HG02571 (cell line): ENCODE measurements at regions not wholly inside any gene's neighbourhood (a gene's known extent, or its start where the extent isn't known, plus 50 kb on each side); places are given as distances from the start of the nearest gene placed in this dataset.
A peak's percentile ranks its signal among the peaks of the same experiment; 100 is the strongest.

ENCODE experiments used
- ATAC-seq: cut with Tn5 transposase; IDR thresholded peaks from one replicate; pipeline ENCODE4 v1.9.1; 2021; ENCODE audit warnings: mild to moderate bottlenecking, moderate library complexity; ENCODE audit not compliant: unreplicated experiment

- ATAC-seq, result no peak
Measured at GRCh38 chr9:71383308-71383940, 262.0 kb upstream of the TRPM3 start.

DNA sequence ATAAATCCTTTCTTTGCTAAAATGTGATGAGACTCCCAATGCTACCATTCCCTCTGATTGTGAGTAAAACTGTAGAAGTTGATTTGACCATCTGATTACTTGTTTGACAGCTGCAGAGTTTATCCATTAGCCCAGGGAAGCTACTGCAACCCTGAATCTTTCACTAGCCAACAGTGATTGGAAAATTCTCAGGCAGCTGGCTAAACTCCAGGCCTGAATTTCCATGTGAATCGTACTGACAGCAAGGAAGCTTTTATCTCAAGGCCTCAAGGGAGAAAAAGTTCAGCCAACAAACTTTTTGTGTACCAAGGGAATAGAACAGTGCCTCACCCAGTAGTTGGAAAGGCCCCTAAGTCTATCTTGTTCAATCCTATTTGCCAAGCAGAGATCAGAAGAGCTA lies 246.7 kb upstream of the TRPM3 start:
- ATAC-seq, result no peak

GRCh38 chr9:71364186-71364955 lies 242.9 kb upstream of the TRPM3 start:
- no peak for ATAC-seq

DNA sequence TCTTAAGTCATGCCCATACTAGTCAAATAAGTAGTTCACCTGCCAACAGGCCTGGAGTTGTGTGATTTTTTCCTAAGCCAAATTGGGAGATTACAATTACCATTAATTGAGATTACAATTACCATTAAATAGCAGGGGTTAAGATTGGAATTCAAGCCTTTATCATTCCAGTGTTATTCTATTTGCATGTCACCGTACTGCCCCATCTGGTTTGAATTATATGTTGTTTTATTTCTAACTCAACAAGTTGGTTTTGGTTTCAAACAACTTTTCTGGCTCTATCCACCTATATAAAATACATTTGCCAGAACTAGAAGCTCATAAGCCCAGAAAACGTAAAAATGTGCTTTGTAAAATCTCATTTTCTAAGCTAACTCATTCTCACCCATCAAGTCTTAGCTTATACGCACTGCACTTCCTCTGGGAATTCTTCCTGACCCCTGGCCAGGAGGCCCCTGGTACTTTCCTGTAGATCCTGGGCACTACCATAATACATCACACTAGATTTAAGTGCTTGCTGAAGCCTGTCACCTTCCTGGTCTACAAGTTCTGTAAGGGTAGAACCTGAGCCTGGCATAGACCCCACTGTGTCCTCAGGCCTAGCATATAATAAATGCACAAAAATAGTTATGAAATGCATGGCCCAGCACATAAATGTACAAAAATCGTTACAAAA lies 242.0 kb upstream of the TRPM3 start:
- no peak for ATAC-seq

GRCh38 chr9:71361357-71361756 lies 239.9 kb upstream of the TRPM3 start:
- ATAC-seq, result no peak

GRCh38 chr9:71357346-71357745 lies 235.9 kb upstream of the TRPM3 start:
- ATAC-seq, result no peak

GRCh38 chr9:71355884-71356283 lies 234.5 kb upstream of the TRPM3 start:
- ATAC-seq, result no peak

GRCh38 chr9:71353720-71354119 lies 232.3 kb upstream of the TRPM3 start:
- ATAC-seq, result no peak

- ATAC-seq, result no peak
Measured at GRCh38 chr9:71352837-71353236, 231.4 kb upstream of the TRPM3 start.

DNA sequence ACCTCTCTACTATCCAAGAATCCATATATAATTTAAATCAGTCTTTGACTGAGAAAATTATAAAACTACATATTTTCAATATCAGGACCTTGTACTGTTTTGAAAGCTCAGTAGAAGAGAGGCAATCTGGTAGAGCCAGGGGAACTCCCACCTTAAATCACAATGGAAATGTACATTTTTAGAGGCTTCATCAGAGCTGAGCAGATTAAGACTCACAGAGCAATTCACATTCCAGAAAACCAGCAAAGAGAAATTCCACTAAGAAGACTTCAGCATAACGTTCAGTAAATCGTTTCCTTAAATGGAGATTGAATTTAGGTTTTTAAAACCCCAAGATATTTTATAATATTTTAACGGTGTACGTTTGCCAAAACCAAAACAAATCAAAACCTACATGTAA lies 227.8 kb upstream of the TRPM3 start:
- no peak for ATAC-seq

- no peak for ATAC-seq
Measured at GRCh38 chr9:71333321-71333720, 211.9 kb upstream of the TRPM3 start.

DNA sequence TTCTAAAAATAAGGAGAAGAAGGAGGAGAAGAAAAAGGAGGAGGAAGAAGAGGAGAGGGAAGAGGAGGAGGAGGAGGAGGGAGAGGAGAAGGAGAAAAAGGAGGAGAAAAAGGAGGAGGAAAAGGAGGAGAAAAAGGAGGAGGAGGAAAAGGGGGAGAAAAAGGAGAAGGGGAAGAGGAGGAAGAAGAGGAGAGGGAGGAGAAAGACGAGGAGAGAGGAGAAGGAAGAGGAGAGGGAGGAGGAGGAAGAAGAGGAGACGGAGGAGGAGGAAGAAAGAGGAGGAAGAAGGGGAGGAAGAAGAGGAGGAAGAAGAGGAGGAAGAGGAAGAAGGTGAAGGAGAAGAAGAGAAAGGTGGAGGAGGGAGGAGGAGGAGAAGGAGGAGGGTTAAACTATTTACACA lies 210.2 kb upstream of the TRPM3 start:
- ATAC-seq, result no peak

DNA sequence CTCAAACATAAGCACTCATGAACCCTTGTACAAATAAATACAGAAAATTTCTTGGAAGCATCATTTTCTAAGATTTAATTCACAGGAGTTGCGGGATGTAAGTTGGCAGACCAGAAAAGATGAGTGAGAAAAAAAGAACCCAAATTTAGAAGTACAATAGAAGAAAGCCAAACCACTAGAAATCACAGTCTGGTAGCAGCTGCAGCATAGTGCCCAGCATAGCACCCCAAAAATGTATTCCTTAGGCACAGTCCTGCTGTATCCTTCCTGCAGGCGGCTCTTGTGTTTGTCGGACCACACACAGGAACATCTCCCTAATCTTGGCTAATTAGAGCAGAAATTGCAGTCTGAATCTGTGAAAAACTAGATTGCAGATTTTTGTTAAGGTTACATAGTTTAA lies 208.5 kb upstream of the TRPM3 start:
- no peak for ATAC-seq

DNA sequence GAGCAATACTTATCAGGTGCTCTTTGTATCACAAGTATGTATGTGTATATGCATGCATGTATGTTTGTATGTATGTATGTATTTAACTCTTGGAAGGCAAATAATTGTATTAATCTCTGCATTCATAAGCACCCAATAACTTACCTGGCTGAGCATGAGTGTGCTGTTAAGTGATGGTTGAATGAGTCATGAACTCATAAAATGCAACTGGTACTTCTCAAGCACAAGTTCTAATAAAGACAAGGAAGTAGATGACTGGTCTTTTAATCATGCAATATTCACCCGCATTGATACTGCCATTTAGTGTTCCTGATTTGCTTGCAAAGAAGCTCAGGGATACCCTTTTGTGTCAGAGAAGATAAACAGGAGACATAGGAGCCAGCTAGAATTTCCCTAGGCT lies 204.9 kb upstream of the TRPM3 start:
- ATAC-seq, result no peak

- ATAC-seq, result no peak
Measured at GRCh38 chr9:71323357-71323756, 201.9 kb upstream of the TRPM3 start.

GRCh38 chr9:71322311-71322710 lies 200.9 kb upstream of the TRPM3 start:
- no peak for ATAC-seq

DNA sequence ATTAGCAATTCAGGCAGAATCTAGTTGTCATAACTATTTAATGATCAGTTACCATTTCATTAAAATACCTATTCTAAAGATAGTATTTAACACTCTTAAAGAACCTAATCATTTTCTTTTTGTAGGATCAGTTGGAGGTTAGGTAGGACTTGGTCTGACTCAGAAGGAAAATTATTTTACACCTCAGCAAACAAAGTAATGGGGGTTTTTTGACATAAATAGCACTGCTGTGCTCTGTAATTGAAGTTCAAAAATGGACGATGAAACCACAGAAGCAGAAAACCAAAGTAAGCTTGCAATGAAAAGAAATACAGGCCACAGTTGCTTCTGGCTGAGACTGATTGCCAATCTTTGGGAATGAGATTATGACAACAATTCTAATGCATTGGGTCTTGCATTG lies 187.0 kb upstream of the TRPM3 start:
- ATAC-seq, result no peak

GRCh38 chr9:71306134-71306533 lies 184.7 kb upstream of the TRPM3 start:
- peak; percentile 63 for ATAC-seq

DNA sequence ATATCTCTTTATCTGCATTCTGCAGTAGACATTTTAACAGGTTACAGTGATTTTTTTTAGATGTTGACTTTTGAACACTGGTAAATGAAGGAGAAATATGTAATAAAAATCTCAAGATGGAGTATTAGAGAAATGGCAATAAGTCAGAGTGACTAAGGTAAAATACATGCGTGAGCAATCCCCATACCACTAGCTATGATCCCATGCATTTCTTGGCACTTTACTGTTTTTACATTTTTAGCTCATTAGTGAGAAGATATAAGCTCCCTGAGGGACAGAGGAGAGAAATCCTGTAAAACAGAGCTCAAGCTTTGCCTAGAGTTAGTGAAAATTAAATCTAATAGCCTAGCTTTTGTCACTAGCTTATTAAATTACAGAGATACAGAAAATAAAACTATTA lies 181.9 kb upstream of the TRPM3 start:
- ATAC-seq, result no peak

DNA sequence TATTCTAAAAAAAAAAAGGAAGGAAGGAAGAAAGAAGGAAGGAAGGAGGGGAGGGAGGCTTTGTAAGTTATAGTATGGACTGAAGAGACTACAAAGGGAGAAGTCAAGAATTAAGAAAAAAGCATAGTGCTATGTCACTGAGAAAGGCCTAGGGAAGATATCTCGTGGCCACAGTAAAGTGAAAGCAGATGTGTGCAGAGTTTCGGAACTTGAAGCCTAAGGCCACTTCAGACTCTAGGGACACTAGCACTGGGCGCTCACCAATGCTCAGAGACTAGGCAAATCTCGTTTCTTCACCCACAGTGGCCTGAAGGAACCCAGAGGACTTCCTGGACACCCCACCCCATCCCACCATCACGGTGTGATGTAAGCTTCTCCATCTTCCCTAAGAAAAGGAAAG lies 181.4 kb upstream of the TRPM3 start:
- ATAC-seq, result peak; percentile 60

GRCh38 chr9:71295928-71296327 lies 174.5 kb upstream of the TRPM3 start:
- no peak for ATAC-seq

GRCh38 chr9:71286146-71286545 lies 164.7 kb upstream of the TRPM3 start:
- ATAC-seq, result no peak
